Neural cell (in vitro differentiated cells): ENCODE measurements at regions not wholly inside any gene's neighbourhood (a gene's known extent, or its start where the extent isn't known, plus 50 kb on each side); places are given as distances from the start of the nearest gene placed in this dataset.

Source experiments
- H2AFZ ChIP-seq: fragments of 200-600, 300-800 bp; sonication (generic), shearing (Covaris generic); 2 replicates; pipeline ENCODE4 v1.6.0; 2014; ENCODE audit warnings: low read depth, mild to moderate bottlenecking, antibody characterized with exemption, low read length, moderate library complexity
- H3F3A ChIP-seq: fragments of 200-600 bp; shearing (Covaris generic); 2 replicates; pipeline ENCODE4 v1.6.1; 2016; ENCODE audit warnings: mild to moderate bottlenecking, moderate library complexity, mixed read lengths, antibody characterized with exemption, low read length; ENCODE audit not compliant: insufficient read depth, poor library complexity, severe bottlenecking
- H3K27ac ChIP-seq: fragments of 200-600, 300-800 bp; sonication (generic), shearing (Covaris generic); 2 replicates; pipeline ENCODE4 v1.5.1; 2014; ENCODE audit warnings: mild to moderate bottlenecking, low read length, moderate library complexity
- H3K27me3 ChIP-seq: fragments of 300-800, 200-600 bp; sonication (generic), shearing (Covaris generic); 2 replicates; pipeline ENCODE4 v1.6.0; 2014; ENCODE audit warnings: mild to moderate bottlenecking, low read depth, low read length, moderate library complexity; ENCODE audit not compliant: insufficient read depth
- H3K36me3 ChIP-seq: fragments of 300-800, 200-600 bp; sonication (generic), shearing (Covaris generic); 2 replicates; pipeline ENCODE4 v1.5.1; 2014; ENCODE audit warnings: mild to moderate bottlenecking, antibody characterized with exemption, low read length, moderate library complexity; ENCODE audit not compliant: insufficient read depth
- H3K4me2 ChIP-seq: fragments of 300-800, 200-600 bp; sonication (generic), shearing (Covaris generic); 2 replicates; pipeline ENCODE4 v1.6.0; 2014; ENCODE audit warnings: mild to moderate bottlenecking, low read length
- H3K4me3 ChIP-seq: fragments of 300-800, 200-600 bp; sonication (generic), shearing (Covaris generic); 2 replicates; pipeline ENCODE4 v1.5.1; 2014; ENCODE audit warnings: mild to moderate bottlenecking, low read length, moderate library complexity
- H3K79me2 ChIP-seq: fragments of 200-600 bp; shearing (Covaris generic); replicated peaks from 2 replicates; pipeline ENCODE4 v1.6.0; 2014; ENCODE audit warnings: mild to moderate bottlenecking, low read length, moderate library complexity; ENCODE audit not compliant: insufficient read depth
- H3K9ac ChIP-seq: fragments of 300-800, 200-600 bp; sonication (generic), shearing (Covaris generic); 2 replicates; pipeline ENCODE4 v1.6.1; 2016; ENCODE audit warnings: mild to moderate bottlenecking, low read length, mixed read lengths
- H3K9me2 ChIP-seq: fragments of 200-600 bp; shearing (Covaris generic); 2 replicates; pipeline ENCODE4 v1.6.1; 2016; ENCODE audit warnings: mild to moderate bottlenecking, low read length, mixed read lengths; ENCODE audit not compliant: insufficient read depth
- H3K9me3 ChIP-seq: fragments of 200-600, 300-800 bp; sonication (generic), shearing (Covaris generic); 2 replicates; pipeline ENCODE4 v1.6.1; 2016; ENCODE audit warnings: mild to moderate bottlenecking, mixed run types, low read length, moderate library complexity, mixed read lengths
- H4K20me1 ChIP-seq: fragments of 200-600 bp; shearing (Covaris generic); 2 replicates; pipeline ENCODE4 v1.6.1; 2016; ENCODE audit warnings: mild to moderate bottlenecking, mixed run types; ENCODE audit not compliant: insufficient read depth
- EP300 ChIP-seq: fragments of 450-650 bp; conservative IDR thresholded peaks from 2 replicates; pipeline ENCODE4 v1.6.1; 2014; ENCODE audit warnings: antibody characterized with exemption, mild to moderate bottlenecking, moderate library complexity; ENCODE audit not compliant: poor library complexity, severe bottlenecking
- EZH2 ChIP-seq: fragments of 200-600, 300-800 bp; shearing (Covaris generic), sonication (generic); IDR thresholded peaks from 2 replicates; pipeline ENCODE4 v1.6.1; 2014; ENCODE audit warnings: antibody characterized with exemption, low read length, borderline replicate concordance, mild to moderate bottlenecking; ENCODE audit not compliant: insufficient read depth, poor library complexity, severe bottlenecking
- MXI1 ChIP-seq: fragments of 450-650 bp; conservative IDR thresholded peaks from 2 replicates; pipeline ENCODE4 v1.6.1; 2014; ENCODE audit warnings: antibody characterized with exemption, mild to moderate bottlenecking; ENCODE audit not compliant: poor library complexity, severe bottlenecking
- POLR2AphosphoS5 ChIP-seq: IDR thresholded peaks from 2 replicates; pipeline ENCODE4 v1.6.1; 2012
- RAD21 ChIP-seq: fragments of 450-650 bp; conservative IDR thresholded peaks from 2 replicates; pipeline ENCODE4 v1.6.1; 2014; ENCODE audit warnings: antibody characterized with exemption, mild to moderate bottlenecking, moderate library complexity
- TAF1 ChIP-seq: IDR thresholded peaks from 2 replicates; pipeline ENCODE4 v1.6.1; 2012; ENCODE audit warnings: low read depth
- TF ChIP-seq, protein P1 (sequence below): IDR thresholded peaks from 2 replicates; pipeline ENCODE4 v1.6.1; 2012; ENCODE audit warnings: borderline replicate concordance
- TF ChIP-seq, protein P2 (sequence below): fragments of 450-650 bp; IDR thresholded peaks from 2 replicates; pipeline ENCODE4 v1.5.1; 2014; ENCODE audit warnings: antibody characterized with exemption, mild to moderate bottlenecking, moderate library complexity; ENCODE audit not compliant: poor library complexity, severe bottlenecking

- H3K9me2 ChIP-seq = no peaks in the 10 kb centered on the region
- no peaks in the 10 kb centered on the region for H4K20me1 ChIP-seq
- no peaks in the 10 kb centered on the region for H3K36me3 ChIP-seq
- no peak overlapping the region for H3K4me3 ChIP-seq
- H3K79me2 ChIP-seq = no peaks in the 10 kb centered on the region
- H3K9ac ChIP-seq = no peak overlapping the region
- H2AFZ ChIP-seq = no peak overlapping the region
- no peaks in the 10 kb centered on the region for H3F3A ChIP-seq
- no peak for TF ChIP-seq EZH2
- no peak for TF ChIP-seq TAF1
- TF ChIP-seq POLR2AphosphoS5 = no peak
- no peak for TF ChIP-seq EP300
- TF ChIP-seq, protein P1, sequence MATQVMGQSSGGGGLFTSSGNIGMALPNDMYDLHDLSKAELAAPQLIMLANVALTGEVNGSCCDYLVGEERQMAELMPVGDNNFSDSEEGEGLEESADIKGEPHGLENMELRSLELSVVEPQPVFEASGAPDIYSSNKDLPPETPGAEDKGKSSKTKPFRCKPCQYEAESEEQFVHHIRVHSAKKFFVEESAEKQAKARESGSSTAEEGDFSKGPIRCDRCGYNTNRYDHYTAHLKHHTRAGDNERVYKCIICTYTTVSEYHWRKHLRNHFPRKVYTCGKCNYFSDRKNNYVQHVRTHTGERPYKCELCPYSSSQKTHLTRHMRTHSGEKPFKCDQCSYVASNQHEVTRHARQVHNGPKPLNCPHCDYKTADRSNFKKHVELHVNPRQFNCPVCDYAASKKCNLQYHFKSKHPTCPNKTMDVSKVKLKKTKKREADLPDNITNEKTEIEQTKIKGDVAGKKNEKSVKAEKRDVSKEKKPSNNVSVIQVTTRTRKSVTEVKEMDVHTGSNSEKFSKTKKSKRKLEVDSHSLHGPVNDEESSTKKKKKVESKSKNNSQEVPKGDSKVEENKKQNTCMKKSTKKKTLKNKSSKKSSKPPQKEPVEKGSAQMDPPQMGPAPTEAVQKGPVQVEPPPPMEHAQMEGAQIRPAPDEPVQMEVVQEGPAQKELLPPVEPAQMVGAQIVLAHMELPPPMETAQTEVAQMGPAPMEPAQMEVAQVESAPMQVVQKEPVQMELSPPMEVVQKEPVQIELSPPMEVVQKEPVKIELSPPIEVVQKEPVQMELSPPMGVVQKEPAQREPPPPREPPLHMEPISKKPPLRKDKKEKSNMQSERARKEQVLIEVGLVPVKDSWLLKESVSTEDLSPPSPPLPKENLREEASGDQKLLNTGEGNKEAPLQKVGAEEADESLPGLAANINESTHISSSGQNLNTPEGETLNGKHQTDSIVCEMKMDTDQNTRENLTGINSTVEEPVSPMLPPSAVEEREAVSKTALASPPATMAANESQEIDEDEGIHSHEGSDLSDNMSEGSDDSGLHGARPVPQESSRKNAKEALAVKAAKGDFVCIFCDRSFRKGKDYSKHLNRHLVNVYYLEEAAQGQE = no peak
- no peak for TF ChIP-seq RAD21
- no peak for TF ChIP-seq MXI1
- no peak overlapping the region for H3K4me2 ChIP-seq
- H3K27ac ChIP-seq = no peak overlapping the region
- H3K9me3 ChIP-seq = no peaks in the 10 kb centered on the region
- H3K27me3 ChIP-seq = no peaks in the 10 kb centered on the region
Observed at GRCh38 chr20:48331518-48332286, 496.1 kb downstream of the PREX1 start.

DNA sequence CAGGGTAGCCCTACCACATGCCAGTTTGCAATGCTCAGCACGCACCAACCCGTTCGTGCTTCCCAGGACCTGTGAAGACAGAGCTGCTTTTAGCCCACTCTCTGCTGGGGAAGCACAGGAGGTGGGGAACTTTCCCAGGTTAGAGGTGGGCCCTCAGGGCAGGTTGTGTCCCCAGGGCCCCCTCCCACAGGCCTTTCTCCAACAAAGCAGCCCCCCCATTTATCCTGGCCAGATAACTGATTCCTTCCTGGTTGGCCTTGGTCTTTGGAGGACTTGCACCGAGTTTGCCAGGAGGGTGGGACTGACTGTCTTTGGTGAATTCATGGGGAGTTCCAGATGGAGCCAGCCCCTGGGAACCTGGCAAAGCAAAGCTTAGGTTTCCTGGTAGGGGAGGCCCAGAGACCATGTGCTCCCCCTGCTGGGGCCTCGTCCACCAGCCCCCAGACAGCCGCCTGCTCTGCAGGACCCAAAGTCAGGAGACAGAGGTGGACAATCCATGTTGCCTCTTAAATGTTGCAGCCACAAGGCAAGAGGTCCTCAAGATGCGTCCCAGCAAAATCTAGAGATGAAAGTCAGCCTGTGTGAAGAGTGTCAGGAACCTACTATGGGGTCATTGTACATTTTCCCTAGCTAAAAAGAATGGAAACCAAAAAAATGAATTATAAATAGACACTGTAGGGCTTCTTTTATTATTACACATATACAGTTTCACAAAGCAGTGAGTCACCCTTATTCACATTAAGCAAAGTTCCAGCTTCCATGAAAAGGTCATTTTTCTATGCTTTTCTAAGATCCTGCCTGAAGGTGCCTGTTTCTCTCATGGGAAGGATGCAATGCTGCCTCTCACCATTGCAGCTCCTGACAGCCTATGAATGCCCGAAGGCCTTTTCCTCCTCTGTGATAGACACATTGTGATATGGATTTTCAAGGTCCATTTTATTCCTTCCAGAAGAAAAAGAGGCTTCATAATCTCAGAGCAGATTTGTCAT, 497.8 kb downstream of the PREX1 start:
- Histone ChIP-seq H4K20me1 (no peaks in the 10 kb centered on the region), H3K27ac (no peak overlapping the region), H3K27me3 (no peaks in the 10 kb centered on the region), H3K9me2 (no peaks in the 10 kb centered on the region), H3K4me2 (no peak overlapping the region), H3K9ac (no peak overlapping the region), H3F3A (no peaks in the 10 kb centered on the region), H3K4me3 (no peak overlapping the region), H3K9me3 (no peaks in the 10 kb centered on the region), H3K36me3 (no peaks in the 10 kb centered on the region), H2AFZ (no peak overlapping the region), H3K79me2 (no peaks in the 10 kb centered on the region)
- TF ChIP-seq RAD21 = no peak
- peak; percentile 23 for TF ChIP-seq EP300
- TF ChIP-seq, protein P1 = no peak
- TF ChIP-seq EZH2 = no peak
- TF ChIP-seq, protein P2, sequence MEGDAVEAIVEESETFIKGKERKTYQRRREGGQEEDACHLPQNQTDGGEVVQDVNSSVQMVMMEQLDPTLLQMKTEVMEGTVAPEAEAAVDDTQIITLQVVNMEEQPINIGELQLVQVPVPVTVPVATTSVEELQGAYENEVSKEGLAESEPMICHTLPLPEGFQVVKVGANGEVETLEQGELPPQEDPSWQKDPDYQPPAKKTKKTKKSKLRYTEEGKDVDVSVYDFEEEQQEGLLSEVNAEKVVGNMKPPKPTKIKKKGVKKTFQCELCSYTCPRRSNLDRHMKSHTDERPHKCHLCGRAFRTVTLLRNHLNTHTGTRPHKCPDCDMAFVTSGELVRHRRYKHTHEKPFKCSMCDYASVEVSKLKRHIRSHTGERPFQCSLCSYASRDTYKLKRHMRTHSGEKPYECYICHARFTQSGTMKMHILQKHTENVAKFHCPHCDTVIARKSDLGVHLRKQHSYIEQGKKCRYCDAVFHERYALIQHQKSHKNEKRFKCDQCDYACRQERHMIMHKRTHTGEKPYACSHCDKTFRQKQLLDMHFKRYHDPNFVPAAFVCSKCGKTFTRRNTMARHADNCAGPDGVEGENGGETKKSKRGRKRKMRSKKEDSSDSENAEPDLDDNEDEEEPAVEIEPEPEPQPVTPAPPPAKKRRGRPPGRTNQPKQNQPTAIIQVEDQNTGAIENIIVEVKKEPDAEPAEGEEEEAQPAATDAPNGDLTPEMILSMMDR = peak; percentile 38
